Naive B cell (primary cell): ENCODE measurements at regions not wholly inside any gene's neighbourhood (a gene's known extent, or its start where the extent isn't known, plus 50 kb on each side); places are given as distances from the start of the nearest gene placed in this dataset.

ENCODE experiments used
- ATAC-seq, 2 donors: fragments of 150-1000 bp; cut with Tn5 transposase; 2 replicates each; pipeline ENCODE4 v1.10.0; 2021; ENCODE audit warnings: low read depth in 2 of 2, mild to moderate bottlenecking in 2 of 2, moderate library complexity in 2 of 2
- DNase-seq: peaks from one replicate; pipeline ENCODE4 v3.0.0; 2022
- H3K27ac Mint-ChIP-seq, 6 donors: one replicate each; pipeline ENCODE4 v1.8.0; 2020 to 2022; ENCODE audit warnings: mild to moderate bottlenecking in 6 of 6, mixed read lengths in 6 of 6, moderate library complexity in 5 of 6, inconsistent platforms in 2 of 6
- H3K27me3 Mint-ChIP-seq, 3 donors: one replicate each; pipeline ENCODE4 v1.8.0; 2021 to 2022; ENCODE audit warnings: mixed read lengths in 3 of 3, mild to moderate bottlenecking in 1 of 3
- H3K36me3 Mint-ChIP-seq, 2 donors: one replicate each; pipeline ENCODE4 v1.8.0; 2020 to 2022; ENCODE audit warnings: mixed read lengths in 2 of 2, inconsistent platforms in 1 of 2, mild to moderate bottlenecking in 1 of 2
- H3K4me1 Mint-ChIP-seq, 3 donors: one replicate each; pipeline ENCODE4 v1.8.0; 2020 to 2022; ENCODE audit warnings: mixed read lengths in 3 of 3, inconsistent platforms in 1 of 3, mild to moderate bottlenecking in 1 of 3, moderate library complexity in 1 of 3
- H3K4me3 Mint-ChIP-seq, 8 donors: one replicate each; pipeline ENCODE4 v1.8.0; 2020 to 2022; ENCODE audit warnings: mild to moderate bottlenecking in 8 of 8, mixed read lengths in 8 of 8, moderate library complexity in 8 of 8, inconsistent platforms in 2 of 8
- H3K9me3 Mint-ChIP-seq, 7 donors: one replicate each; pipeline ENCODE4 v1.8.0; 2020 to 2022; ENCODE audit warnings: mixed read lengths in 7 of 7, mild to moderate bottlenecking in 5 of 7, inconsistent platforms in 2 of 7, moderate library complexity in 1 of 7

DNA sequence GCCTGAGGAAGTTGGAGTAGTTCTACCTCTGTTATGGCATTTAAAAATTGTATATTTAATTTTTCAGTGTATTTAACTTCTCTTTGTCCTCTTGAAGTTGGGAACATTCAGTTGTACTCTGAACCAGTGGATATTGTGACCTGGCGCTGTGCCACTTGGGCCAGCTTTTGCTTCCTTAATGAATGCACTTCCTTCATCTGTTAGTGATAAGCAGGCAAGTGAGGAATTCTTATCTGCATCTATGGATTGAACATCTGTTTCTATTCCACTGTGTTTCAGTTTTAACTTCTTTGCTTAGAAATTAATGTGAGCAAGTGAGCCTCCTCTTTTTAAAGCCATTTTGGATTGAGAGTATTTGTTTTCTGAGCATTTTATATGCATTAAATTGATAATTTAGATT is 128.3 kb downstream of the UCHL1 start:
- Mint-ChIP-seq H3K36me3 (no peaks in the 10 kb centered on the region), H3K27me3 (peaks cover 0 to 4% (median 0%) of the 10 kb centered on the region in 3 donors), H3K27ac (no peak overlapping the region), H3K4me1 (no peaks in the 10 kb centered on the region), H3K4me3 (no peak overlapping the region), H3K9me3 (peaks cover 0 to 8% (median under 1%) of the 10 kb centered on the region in 7 donors)
- ATAC-seq (no peak), DNase-seq (no peak)

- DNase-seq, result no peak
- ATAC-seq, result no peak
- Mint-ChIP-seq H3K36me3 (no peaks in the 10 kb centered on the region), H3K27ac (no peak overlapping the region), H3K9me3 (peaks cover 0 to 8% (median 3%) of the 10 kb centered on the region in 7 donors), H3K4me1 (no peaks in the 10 kb centered on the region), H3K27me3 (peaks cover 0 to 4% (median 0%) of the 10 kb centered on the region in 3 donors), H3K4me3 (no peak overlapping the region)
These were observed 128.8 kb downstream of the UCHL1 start for GRCh38 chr4:41385481-41385880.

GRCh38 chr4:41388080-41388479 is 131.4 kb downstream of the UCHL1 start:
- Mint-ChIP-seq H3K27ac (no peak overlapping the region), H3K9me3 (peaks cover 0 to 8% (median 2%) of the 10 kb centered on the region in 7 donors)

DNA sequence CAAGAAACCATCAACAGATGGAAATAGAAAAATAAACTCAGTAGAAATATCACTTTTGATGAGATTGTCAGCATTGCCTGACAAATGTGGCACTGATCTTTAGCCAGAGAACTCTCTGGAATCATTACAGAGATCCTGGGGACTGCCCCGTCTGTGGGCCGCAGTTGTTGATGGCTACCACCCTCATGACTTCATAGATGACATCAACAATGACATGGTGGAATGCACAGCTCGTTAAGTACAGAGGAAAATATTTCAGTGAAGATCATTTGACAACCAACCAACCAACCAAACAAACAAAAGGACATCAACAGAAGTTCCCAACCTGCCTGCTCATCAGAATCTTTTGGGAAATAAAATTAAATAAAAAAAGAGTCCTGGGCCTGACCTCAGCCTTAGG is 132.6 kb downstream of the UCHL1 start:
- Mint-ChIP-seq H3K9me3 (peaks cover 0 to 8% (median 2%) of the 10 kb centered on the region in 7 donors), H3K27ac (no peak overlapping the region), H3K27me3 (peaks cover 0 to 9% (median 5%) of the 10 kb centered on the region in 3 donors), H3K4me1 (no peaks in the 10 kb centered on the region), H3K4me3 (no peak overlapping the region), H3K36me3 (no peaks in the 10 kb centered on the region)
- no peak for DNase-seq
- ATAC-seq, result no peak

More at GRCh38 chr4:41388080-41388479, 131.4 kb downstream of the UCHL1 start:
- no peaks in the 10 kb centered on the region for H3K36me3 Mint-ChIP-seq
- no peak overlapping the region for H3K4me3 Mint-ChIP-seq
- ATAC-seq (no peak), DNase-seq (no peak)
- H3K4me1 Mint-ChIP-seq, result no peaks in the 10 kb centered on the region
- peaks cover 0 to 6% (median 2%) of the 10 kb centered on the region in 3 donors for H3K27me3 Mint-ChIP-seq

DNA sequence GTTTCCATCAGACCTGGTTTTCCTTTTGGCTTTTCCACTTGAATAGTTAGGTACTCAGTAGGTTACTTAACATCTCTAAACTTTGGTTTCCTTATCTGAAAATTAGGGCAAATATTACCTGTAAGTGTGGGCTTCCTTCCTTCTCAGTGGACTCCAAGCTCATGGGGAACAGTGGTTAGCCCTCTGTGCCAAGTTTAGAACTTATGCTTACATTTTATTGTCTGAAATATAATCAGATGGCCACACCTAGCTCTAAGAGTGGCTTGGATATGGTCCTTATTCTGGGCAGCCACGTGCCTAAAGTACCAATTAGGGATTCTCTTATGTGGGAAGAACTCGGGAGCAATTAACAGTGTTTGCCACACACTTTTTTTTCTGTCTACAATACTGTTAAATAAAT is 133.9 kb downstream of the UCHL1 start:
- H3K4me3 Mint-ChIP-seq, result no peak overlapping the region
- no peaks in the 10 kb centered on the region for H3K36me3 Mint-ChIP-seq
- no peak overlapping the region for H3K27ac Mint-ChIP-seq
- peaks cover 0 to 9% (median 5%) of the 10 kb centered on the region in 3 donors for H3K27me3 Mint-ChIP-seq
- H3K9me3 Mint-ChIP-seq, result peaks cover 0 to 8% (median 2%) of the 10 kb centered on the region in 7 donors
- DNase-seq, result no peak
- no peak for ATAC-seq
- H3K4me1 Mint-ChIP-seq, result no peaks in the 10 kb centered on the region

DNA sequence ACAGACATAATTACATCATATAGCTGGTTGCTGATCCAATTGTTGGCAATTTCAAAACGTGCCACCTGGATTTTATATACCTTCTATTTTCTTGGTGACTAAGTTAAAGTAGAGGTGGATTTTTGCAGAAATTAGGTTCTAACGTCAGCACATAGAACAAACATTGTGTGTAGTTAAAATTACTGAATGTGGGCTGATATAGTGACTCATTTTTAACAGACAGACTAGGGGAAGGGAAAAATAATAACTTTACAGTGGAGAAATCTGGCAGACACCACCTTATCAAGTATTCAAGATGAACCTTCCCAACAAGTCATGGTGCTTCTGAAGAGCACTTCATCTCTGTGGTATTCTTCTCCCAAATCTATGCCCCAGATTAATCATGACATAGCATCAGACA is 134.5 kb downstream of the UCHL1 start:
- Mint-ChIP-seq H3K4me3 (no peak overlapping the region), H3K36me3 (no peaks in the 10 kb centered on the region), H3K27ac (no peak overlapping the region), H3K27me3 (peaks cover 0 to 9% (median 5%) of the 10 kb centered on the region in 3 donors), H3K9me3 (peaks cover 0 to 8% (median 2%) of the 10 kb centered on the region in 7 donors), H3K4me1 (no peaks in the 10 kb centered on the region)
- DNase-seq (no peak), ATAC-seq (no peak)

DNA sequence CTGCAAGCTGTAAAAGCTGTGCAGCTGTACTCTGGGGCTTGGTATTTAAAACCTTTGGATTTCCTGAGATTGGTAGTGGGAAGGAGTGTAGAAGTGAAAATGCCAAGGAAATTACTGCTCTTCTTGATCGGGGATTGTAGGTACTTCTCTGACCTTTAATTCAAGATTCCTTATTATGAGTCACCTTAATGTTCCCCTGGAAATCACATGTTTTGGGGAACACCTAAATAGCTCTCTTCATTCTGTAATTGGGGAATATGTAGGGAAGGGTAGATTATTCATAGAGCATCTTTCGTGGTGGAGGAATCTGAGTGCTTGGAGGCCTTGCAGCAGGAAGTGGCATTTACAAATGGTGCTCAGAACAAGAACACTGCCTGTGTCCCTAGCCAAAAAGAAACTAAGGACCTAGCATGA is 137.8 kb downstream of the UCHL1 start:
- Mint-ChIP-seq H3K4me3 (no peak overlapping the region), H3K27me3 (peaks cover 0 to 15% (median 5%) of the 10 kb centered on the region in 3 donors), H3K27ac (no peak overlapping the region), H3K9me3 (peaks cover 0 to 6% (median 3%) of the 10 kb centered on the region in 7 donors), H3K4me1 (no peaks in the 10 kb centered on the region), H3K36me3 (peaks cover 0 to 4% of the 10 kb centered on the region in 2 donors)
- ATAC-seq, result no peak
- DNase-seq, result no peak

- H3K4me1 Mint-ChIP-seq, result no peaks in the 10 kb centered on the region
- H3K27me3 Mint-ChIP-seq, result peaks cover 0 to 15% (median 5%) of the 10 kb centered on the region in 3 donors
- no peak overlapping the region for H3K4me3 Mint-ChIP-seq
- ATAC-seq (no peak), DNase-seq (no peak)
- peaks cover 0 to 6% (median 2%) of the 10 kb centered on the region in 7 donors for H3K9me3 Mint-ChIP-seq
- H3K27ac Mint-ChIP-seq, result no peak overlapping the region
- peaks cover 0 to 4% of the 10 kb centered on the region in 2 donors for H3K36me3 Mint-ChIP-seq
These were observed 139.5 kb downstream of the UCHL1 start for GRCh38 chr4:41396214-41396613.

GRCh38 chr4:41396869-41397268 is 140.1 kb downstream of the UCHL1 start:
- peaks cover 0 to 6% (median 2%) of the 10 kb centered on the region in 7 donors for H3K9me3 Mint-ChIP-seq
- no peak overlapping the region for H3K27ac Mint-ChIP-seq
- H3K36me3 Mint-ChIP-seq, result peaks cover 0 to 4% of the 10 kb centered on the region in 2 donors
- peaks cover 0 to 15% (median 5%) of the 10 kb centered on the region in 3 donors for H3K27me3 Mint-ChIP-seq
- DNase-seq (no peak), ATAC-seq (no peak)
- no peak overlapping the region for H3K4me3 Mint-ChIP-seq
- no peaks in the 10 kb centered on the region for H3K4me1 Mint-ChIP-seq

GRCh38 chr4:41399231-41399630 is 138.7 kb upstream of the LIMCH1 start:
- no peaks in the 10 kb centered on the region for H3K4me1 Mint-ChIP-seq
- no peak for ATAC-seq
- H3K27ac Mint-ChIP-seq, result no peak overlapping the region
- peaks cover 0 to 6% (median 0%) of the 10 kb centered on the region in 7 donors for H3K9me3 Mint-ChIP-seq
- no peak overlapping the region for H3K4me3 Mint-ChIP-seq
- peaks cover 0 to 4% of the 10 kb centered on the region in 2 donors for H3K36me3 Mint-ChIP-seq
- no peak for DNase-seq
- peaks cover 0 to 13% (median 0%) of the 10 kb centered on the region in 3 donors for H3K27me3 Mint-ChIP-seq

GRCh38 chr4:41400296-41400695 is 137.7 kb upstream of the LIMCH1 start:
- Mint-ChIP-seq H3K4me3 (no peak overlapping the region), H3K27ac (no peak overlapping the region), H3K36me3 (peaks cover 0 to 4% of the 10 kb centered on the region in 2 donors), H3K9me3 (peaks cover 0 to 6% (median 0%) of the 10 kb centered on the region in 7 donors), H3K4me1 (no peaks in the 10 kb centered on the region), H3K27me3 (peaks cover 0 to 13% (median 0%) of the 10 kb centered on the region in 3 donors)
- ATAC-seq (no peak), DNase-seq (no peak)

DNA sequence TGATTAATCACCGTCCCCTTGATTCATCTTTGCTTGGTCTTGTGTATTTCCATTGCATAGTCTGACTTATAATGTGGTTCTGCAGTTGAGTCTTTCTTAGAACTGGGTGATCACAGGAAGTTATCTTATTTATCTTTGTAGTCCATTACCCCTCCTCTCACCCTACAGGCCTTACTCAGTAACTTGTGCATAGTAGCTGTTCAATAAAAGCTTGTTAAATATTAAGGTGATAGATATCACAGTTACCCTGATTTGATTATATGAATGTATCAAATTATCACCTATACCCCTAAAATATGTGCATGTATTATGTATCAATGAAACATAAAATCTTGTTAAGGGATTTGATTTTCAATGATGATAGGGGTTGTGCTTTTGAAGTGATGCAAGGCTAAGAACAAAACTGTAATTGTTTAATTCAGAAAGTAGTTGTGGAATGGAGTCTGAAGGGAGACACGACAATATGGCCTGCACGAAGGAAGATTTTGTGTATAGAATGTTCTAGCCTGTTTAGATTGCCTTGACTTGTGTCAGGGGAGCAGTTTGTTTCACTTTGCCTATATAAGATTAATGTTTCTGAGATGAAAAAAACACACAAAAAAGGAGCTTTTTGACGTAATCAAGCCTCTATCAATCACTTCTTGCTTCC is 132.4 kb upstream of the LIMCH1 start:
- no peak for DNase-seq
- no peak overlapping the region for H3K27ac Mint-ChIP-seq
- peaks cover 0 to 2% (median 0%) of the 10 kb centered on the region in 7 donors for H3K9me3 Mint-ChIP-seq
- no peak for ATAC-seq
- peaks cover 1 to 3% (median 2%) of the 10 kb centered on the region in 3 donors for H3K27me3 Mint-ChIP-seq
- no peaks in the 10 kb centered on the region for H3K4me1 Mint-ChIP-seq
- no peak overlapping the region for H3K4me3 Mint-ChIP-seq
- H3K36me3 Mint-ChIP-seq, result no peaks in the 10 kb centered on the region

GRCh38 chr4:41406113-41406516 is 131.8 kb upstream of the LIMCH1 start:
- Mint-ChIP-seq H3K9me3 (peaks cover 0 to 2% (median 0%) of the 10 kb centered on the region in 7 donors), H3K36me3 (no peaks in the 10 kb centered on the region), H3K4me1 (no peaks in the 10 kb centered on the region), H3K27me3 (peaks cover 3 to 8% (median 5%) of the 10 kb centered on the region in 3 donors), H3K4me3 (no peak overlapping the region), H3K27ac (no peak overlapping the region)
- DNase-seq, result no peak
- no peak for ATAC-seq

GRCh38 chr4:41408150-41408549 is 129.8 kb upstream of the LIMCH1 start:
- peaks cover 3 to 8% (median 5%) of the 10 kb centered on the region in 3 donors for H3K27me3 Mint-ChIP-seq
- ATAC-seq (no peak), DNase-seq (no peak)
- peaks cover 0 to under 1% (median 0%) of the 10 kb centered on the region in 7 donors for H3K9me3 Mint-ChIP-seq
- H3K4me3 Mint-ChIP-seq, result no peak overlapping the region
- no peaks in the 10 kb centered on the region for H3K4me1 Mint-ChIP-seq
- H3K36me3 Mint-ChIP-seq, result no peaks in the 10 kb centered on the region
- H3K27ac Mint-ChIP-seq, result no peak overlapping the region
